ENCODE measurements at regions not wholly inside any gene's neighbourhood (a gene's known extent, or its start where the extent isn't known, plus 50 kb on each side); places are given as distances from the start of the nearest gene placed in this dataset.

GRCh38 chr10:16120563-16120962, 260.3 kb upstream of the MINDY3 start:
- no TSS peak for BruUV-seq (replicated peaks)
- ChIA-PET POLR2A (no interaction called here), CTCF (no interaction called here), SMC1A (ENCODE audit: uncharacterized antibody, unreplicated experiment) (no interaction called here), RAD21 (ENCODE audit: unreplicated experiment) (no interaction called here)
- no peaks in the 10 kb centered on the region for H3K4me1 ChIP-seq (ENCODE audit: control insufficient read depth, insufficient read depth, low read length)
- H4K20me1 ChIP-seq (ENCODE audit: control insufficient read depth, insufficient read depth) = no peaks in the 10 kb centered on the region
- FAIRE-seq (no peak), ATAC-seq (no peak), DNase-seq (ENCODE audit: low read depth, low spot score) (no peak)
- H3K27ac ChIP-seq (ENCODE audit: control insufficient read depth, insufficient read depth) = no peak overlapping the region
- no peaks in the 10 kb centered on the region for H3K36me3 ChIP-seq (ENCODE audit: control insufficient read depth in 2 of 2, insufficient read depth in 2 of 2, low read length in 1 of 2)
- 39% methylated on average over 3 of the region's 3 CpGs for WGBS (ENCODE audit: insufficient coverage, insufficient replicate concordance, low lambda C conversion rate, missing lambda C conversion rate)
- H3K9me3 ChIP-seq (replicated peaks; ENCODE audit: control insufficient read depth, insufficient read depth, low read length) = no peaks in the 10 kb centered on the region
- H3K27me3 ChIP-seq (replicated peaks in 1 of 2; ENCODE audit: control insufficient read depth in 2 of 2, insufficient read depth in 2 of 2, low read length in 1 of 2) = no peaks in the 10 kb centered on the region
- no peak overlapping the region for H3K4me2 ChIP-seq (ENCODE audit: control insufficient read depth, insufficient read depth)
- in situ Hi-C loops (cut with MboI) = loop anchor here (10.0 kb wide), 1 partner anchor 664 kb away; no protein-coding TSS in a partner anchor
- H3K4me3 ChIP-seq = no peak overlapping the region
- no peaks in the 10 kb centered on the region for H3K79me2 ChIP-seq (ENCODE audit: control insufficient read depth, insufficient read depth, low read length)
- no peak overlapping the region for H2AFZ ChIP-seq (ENCODE audit: control insufficient read depth, low read depth, low read length)
- intact Hi-C loops (cut with micrococcal nuclease; ENCODE audit: unreplicated experiment) = no loop called here
- H3K9ac ChIP-seq (ENCODE audit: control insufficient read depth, insufficient read depth, low read length) = no peak overlapping the region
- TF ChIP-seq PML (IDR thresholded peaks at IDR 0.05; ENCODE audit: low read length) (no peak), RB1 (IDR thresholded peaks at IDR 0.05; ENCODE audit: borderline replicate concordance) (no peak), SMAD1 (IDR thresholded peaks at IDR 0.05; ENCODE audit: low read depth, partially characterized antibody) (no peak), PAX8 (IDR thresholded peaks at IDR 0.05) (no peak), PRDM15 (CRISPR knock-in tag; IDR thresholded peaks at IDR 0.05) (no peak), E2F8 (IDR thresholded peaks at IDR 0.05; ENCODE audit: low read depth, partially characterized antibody) (no peak), CREM (IDR thresholded peaks at IDR 0.05; ENCODE audit: low read depth) (no peak), SREBF2 (IDR thresholded peaks at IDR 0.05; ENCODE audit: low read length) (no peak), NRF1 (conservative IDR thresholded peaks at IDR 0.05; ENCODE audit: low read depth, low read length) (no peak), TCF12 (IDR thresholded peaks at IDR 0.05; ENCODE audit: low read depth, low read length) (no peak), ZBTB33 (IDR thresholded peaks at IDR 0.05) (no peak), STAT1 (conservative IDR thresholded peaks at IDR 0.05) (no peak), CEBPZ (IDR thresholded peaks at IDR 0.05; ENCODE audit: low read depth, low read length) (no peak), ZSCAN29 (IDR thresholded peaks at IDR 0.05) (no peak)

Measured in GM12878 (cell line).